ENCODE measurements at regions not wholly inside any gene's neighbourhood (a gene's known extent, or its start where the extent isn't known, plus 50 kb on each side); places are given as distances from the start of the nearest gene placed in this dataset.

DNA sequence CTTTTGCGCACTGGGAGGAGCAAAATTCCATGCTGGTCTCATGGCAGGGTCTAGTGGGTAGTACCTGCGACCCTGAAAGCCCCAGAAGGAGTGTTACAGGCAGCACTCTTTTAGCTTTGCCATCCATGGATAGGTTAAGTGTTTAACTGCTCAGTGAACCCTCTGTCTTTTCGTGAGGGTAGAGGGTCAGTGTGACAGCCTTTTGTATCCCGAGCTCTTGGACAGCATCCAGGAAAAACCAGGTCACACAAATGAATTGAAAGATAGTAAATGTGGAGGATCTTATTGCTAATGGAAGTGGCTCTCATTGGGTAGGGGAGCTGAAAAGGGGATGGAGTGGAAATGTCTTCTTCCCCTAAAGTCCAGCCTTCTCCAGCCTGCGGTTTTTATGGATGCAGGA is 57.8 kb upstream of the CCDC112 start:
- in situ Hi-C loops (cut with HindIII; ENCODE audit: low pct_unique_long_range_greater_than_20kb, low sequenced_read_pairs): no loop called here
- no peak for DNase-seq (ENCODE audit: low read depth)

DNA sequence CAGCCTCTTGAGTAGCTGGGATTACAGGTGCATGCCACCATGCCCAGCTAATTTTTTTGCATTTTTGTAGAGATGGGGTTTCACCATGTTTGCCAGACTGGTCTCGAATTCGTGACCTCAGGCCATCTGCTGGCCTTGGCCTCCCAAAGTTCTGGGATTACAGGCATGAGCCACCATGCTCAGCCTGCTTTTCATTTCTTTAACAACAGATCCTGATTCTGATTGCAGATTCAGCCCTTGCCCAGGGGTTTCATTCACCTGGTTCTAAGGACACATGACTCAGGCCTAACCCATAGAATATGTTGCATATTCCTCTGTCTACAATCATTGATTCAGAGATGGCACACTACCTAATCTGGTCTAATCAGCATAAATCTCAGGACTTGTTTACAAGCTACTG is 56.1 kb upstream of the CCDC112 start:
- no peak for DNase-seq (ENCODE audit: low read depth)
- in situ Hi-C loops (cut with HindIII; ENCODE audit: low pct_unique_long_range_greater_than_20kb, low sequenced_read_pairs): no loop called here

DNA sequence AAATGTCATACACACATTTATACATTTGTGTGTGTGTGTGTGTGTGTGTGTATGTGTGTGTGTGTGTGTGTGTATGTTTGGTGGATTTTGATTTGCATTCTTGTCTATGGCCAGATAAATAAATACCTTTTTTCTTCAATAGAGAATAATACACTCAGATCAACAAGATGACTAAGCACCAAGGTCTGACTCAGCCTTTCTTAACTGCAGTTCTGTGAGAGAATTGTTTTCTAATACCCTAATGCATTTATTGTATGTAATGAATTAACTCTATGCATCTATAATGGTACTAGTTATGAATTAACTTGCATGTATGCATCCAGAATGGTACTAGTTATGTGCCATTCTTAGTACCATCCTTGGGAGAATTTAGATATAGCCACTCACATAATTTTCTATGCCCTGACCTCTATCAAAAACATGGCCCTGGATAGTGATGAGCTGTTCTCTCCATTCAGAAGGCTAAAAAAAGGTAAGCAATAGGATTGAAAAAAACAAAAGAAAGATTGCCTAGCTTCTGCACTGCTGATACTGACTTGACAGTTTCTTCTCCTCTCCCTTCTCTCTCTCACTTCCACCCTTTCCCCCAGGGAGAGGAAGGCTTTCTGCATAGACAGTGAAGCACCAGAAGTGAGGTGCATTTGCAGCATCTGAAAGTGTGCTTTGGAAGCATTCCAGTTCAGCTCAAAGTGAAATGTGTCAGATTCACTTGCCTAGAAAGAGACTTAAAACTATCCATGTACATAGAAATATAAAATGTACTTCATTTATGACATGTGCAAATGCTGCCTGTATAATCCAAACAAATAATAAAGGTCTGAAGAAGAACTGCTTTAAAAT is 55.1 kb upstream of the CCDC112 start:
- in situ Hi-C loops (cut with HindIII; ENCODE audit: low pct_unique_long_range_greater_than_20kb, low sequenced_read_pairs): no loop called here
- DNase-seq (ENCODE audit: low read depth): peak; percentile 40

DNA sequence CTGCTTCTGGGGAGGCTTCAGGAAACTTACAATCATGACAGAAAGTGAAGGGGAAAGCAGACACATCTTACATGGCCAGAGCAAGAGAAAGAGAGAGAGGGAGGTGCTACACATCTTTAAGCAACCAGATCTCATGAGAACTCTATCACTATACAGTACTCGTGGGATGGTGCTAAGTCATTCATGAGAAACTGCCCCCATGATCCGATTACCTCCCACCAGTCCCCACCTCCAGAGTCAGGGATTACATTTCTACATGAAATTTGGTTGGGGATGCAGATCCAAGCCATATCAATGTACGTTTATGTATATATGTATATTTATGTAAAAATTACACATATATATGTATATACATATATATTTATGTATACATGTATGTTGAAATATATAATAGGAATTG is 54.4 kb upstream of the CCDC112 start:
- DNase-seq (ENCODE audit: low read depth): no peak
- in situ Hi-C loops (cut with HindIII; ENCODE audit: low pct_unique_long_range_greater_than_20kb, low sequenced_read_pairs): no loop called here

DNA sequence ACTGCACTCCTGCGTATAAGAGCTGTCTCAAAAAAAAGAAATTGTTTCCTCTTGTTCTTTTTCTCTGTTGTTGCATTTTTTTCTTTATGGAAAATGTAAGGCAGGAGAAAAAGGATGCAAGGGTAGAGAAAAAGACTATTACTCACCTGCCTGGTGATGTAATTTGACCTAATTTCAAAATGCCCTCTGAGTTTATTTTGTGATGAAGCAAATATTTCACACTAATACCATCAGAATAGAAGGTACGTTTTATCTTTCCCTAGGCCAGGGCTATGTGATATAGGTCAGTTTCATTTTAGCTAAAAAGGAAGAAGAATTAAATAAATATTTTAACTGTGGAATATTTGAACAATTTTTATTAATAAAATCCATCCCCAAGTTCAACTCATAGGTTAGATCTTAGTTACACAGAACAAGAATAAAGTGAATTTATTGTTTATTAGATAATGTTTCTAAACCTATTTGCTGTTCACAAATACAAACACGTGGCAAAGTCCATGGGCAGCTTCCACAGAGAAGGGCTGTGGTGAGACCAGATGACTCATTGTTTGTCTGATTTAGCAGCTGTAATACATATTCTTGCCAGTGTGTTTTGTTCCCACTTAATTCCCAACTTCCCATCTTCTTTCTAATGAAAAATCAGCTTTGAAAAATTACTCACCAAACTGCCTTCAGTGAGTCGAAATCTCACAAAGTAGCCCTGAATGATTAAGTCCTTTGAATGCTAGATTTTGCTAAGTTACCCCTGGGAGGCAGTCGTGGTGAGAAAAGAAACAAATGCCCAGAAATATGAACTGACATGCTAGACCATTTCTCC is 52.8 kb upstream of the CCDC112 start:
- in situ Hi-C loops (cut with HindIII; ENCODE audit: low pct_unique_long_range_greater_than_20kb, low sequenced_read_pairs): no loop called here
- peak; percentile 41 for DNase-seq (ENCODE audit: low read depth)

DNA sequence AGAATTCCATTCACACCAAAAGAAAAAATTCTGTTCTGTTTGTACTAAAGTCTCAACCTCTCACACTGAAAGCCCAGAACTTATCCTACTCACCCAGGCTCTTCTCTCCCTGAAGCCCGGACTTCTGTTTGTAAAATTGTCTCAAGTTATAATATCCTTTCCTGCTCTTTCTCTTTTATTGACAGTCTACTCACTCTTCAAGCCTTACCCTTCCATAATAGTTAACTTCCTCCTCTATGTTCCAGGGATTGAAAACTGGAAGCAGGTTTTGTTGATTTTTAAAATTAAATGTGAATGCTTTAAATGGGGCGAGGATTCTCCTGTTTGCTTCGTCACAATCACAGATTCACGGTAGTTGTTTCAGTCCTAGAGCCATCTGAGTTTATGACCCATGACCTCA is 51.7 kb upstream of the CCDC112 start:
- DNase-seq (ENCODE audit: low read depth): no peak
- in situ Hi-C loops (cut with HindIII; ENCODE audit: low pct_unique_long_range_greater_than_20kb, low sequenced_read_pairs): no loop called here

Data from Caki2 (cell line).